ENCODE measurements at regions not wholly inside any gene's neighbourhood (a gene's known extent, or its start where the extent isn't known, plus 50 kb on each side); places are given as distances from the start of the nearest gene placed in this dataset.

DNA sequence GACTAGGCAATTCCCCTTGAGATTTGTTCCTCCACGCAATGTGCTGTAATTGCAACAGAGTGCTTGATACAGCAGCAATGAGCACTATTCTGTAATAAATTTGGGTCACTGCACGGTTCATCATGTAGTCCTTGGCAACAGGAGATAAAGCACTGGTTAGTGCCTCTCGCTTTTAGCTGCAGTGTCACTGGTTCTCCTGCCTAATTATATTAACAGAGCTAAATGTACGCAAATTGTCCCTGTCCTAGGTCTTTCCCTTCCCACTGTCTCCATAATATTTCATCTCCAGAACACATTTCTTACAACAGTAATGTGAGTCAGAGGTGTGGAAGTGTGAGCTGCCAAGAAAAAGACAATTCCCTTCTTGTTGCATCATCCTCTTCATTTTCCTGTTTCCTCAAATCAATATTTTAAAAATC is 553.1 kb downstream of the ZNF608 start:
- Histone ChIP-seq H3K9ac (no peak overlapping the region), H4K20me1 (ENCODE audit: insufficient read depth) (no peaks in the 10 kb centered on the region), H3K4me1 (ENCODE audit: low read depth, poor library complexity, severe bottlenecking) (no peaks in the 10 kb centered on the region), H3K27ac (no peak overlapping the region), H3K4me3 (IDR thresholded peaks at IDR 0.05; ENCODE audit: insufficient read depth, low read depth, low read length) (no peak overlapping the region), H3K4me2 (no peak overlapping the region), H2AFZ (ENCODE audit: low read depth) (no peak overlapping the region), H3K36me3 (ENCODE audit: insufficient read depth) (no peaks in the 10 kb centered on the region), H3K79me2 (ENCODE audit: insufficient read depth, low read depth) (no peaks in the 10 kb centered on the region), H3K27me3 (ENCODE audit: insufficient read depth, low read depth) (no peaks in the 10 kb centered on the region)
- TF ChIP-seq CTCF (conservative IDR thresholded peaks at IDR 0.05; ENCODE audit: low read depth, low read length): no peak

GRCh38 chr5:124192716-124193115 is 553.7 kb downstream of the ZNF608 start:
- no peak overlapping the region for H3K27ac ChIP-seq
- H3K4me2 ChIP-seq: no peak overlapping the region
- no peaks in the 10 kb centered on the region for H3K27me3 ChIP-seq (ENCODE audit: insufficient read depth, low read depth)
- no peak overlapping the region for H3K9ac ChIP-seq
- no peaks in the 10 kb centered on the region for H3K79me2 ChIP-seq (ENCODE audit: insufficient read depth, low read depth)
- no peak for TF ChIP-seq CTCF (conservative IDR thresholded peaks at IDR 0.05; ENCODE audit: low read depth, low read length)
- H3K4me3 ChIP-seq (IDR thresholded peaks at IDR 0.05; ENCODE audit: insufficient read depth, low read depth, low read length): no peak overlapping the region
- no peaks in the 10 kb centered on the region for H3K36me3 ChIP-seq (ENCODE audit: insufficient read depth)
- H2AFZ ChIP-seq (ENCODE audit: low read depth): no peak overlapping the region
- H4K20me1 ChIP-seq (ENCODE audit: insufficient read depth): no peaks in the 10 kb centered on the region
- H3K4me1 ChIP-seq (ENCODE audit: low read depth, poor library complexity, severe bottlenecking): no peaks in the 10 kb centered on the region

- Histone ChIP-seq H2AFZ (ENCODE audit: low read depth) (no peak overlapping the region), H3K79me2 (ENCODE audit: insufficient read depth, low read depth) (no peaks in the 10 kb centered on the region), H3K4me1 (ENCODE audit: low read depth, poor library complexity, severe bottlenecking) (no peaks in the 10 kb centered on the region), H3K9ac (no peak overlapping the region), H3K36me3 (ENCODE audit: insufficient read depth) (no peaks in the 10 kb centered on the region), H3K27me3 (ENCODE audit: insufficient read depth, low read depth) (no peaks in the 10 kb centered on the region), H3K27ac (no peak overlapping the region), H3K4me3 (IDR thresholded peaks at IDR 0.05; ENCODE audit: insufficient read depth, low read depth, low read length) (no peak overlapping the region), H3K4me2 (no peak overlapping the region), H4K20me1 (ENCODE audit: insufficient read depth) (no peaks in the 10 kb centered on the region)
- TF ChIP-seq CTCF (conservative IDR thresholded peaks at IDR 0.05; ENCODE audit: low read depth, low read length): no peak
These were observed 560.7 kb downstream of the ZNF608 start for GRCh38 chr5:124185716-124186115.

DNA sequence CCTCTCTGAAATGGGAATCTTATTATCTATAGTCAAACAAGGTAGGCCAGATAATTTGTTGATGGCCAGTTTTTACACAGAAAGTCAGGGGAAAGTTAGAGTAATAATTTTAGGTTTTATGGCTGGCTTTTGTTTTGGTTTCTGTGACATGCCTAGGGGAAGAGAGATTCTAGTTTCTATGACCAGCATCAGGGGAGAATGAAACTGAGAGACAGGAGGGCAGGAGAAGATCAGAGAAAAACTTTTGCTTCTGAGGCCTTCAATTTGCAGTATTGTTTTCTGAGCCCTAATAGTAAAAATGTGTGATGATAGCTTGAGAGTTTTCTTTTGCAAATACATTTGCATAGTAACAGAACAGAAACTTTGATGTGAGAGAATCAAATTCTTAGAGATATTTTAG is 564.3 kb downstream of the ZNF608 start:
- H3K9ac ChIP-seq: no peak overlapping the region
- no peak for TF ChIP-seq CTCF (conservative IDR thresholded peaks at IDR 0.05; ENCODE audit: low read depth, low read length)
- no peaks in the 10 kb centered on the region for H3K4me1 ChIP-seq (ENCODE audit: low read depth, poor library complexity, severe bottlenecking)
- H3K36me3 ChIP-seq (ENCODE audit: insufficient read depth): no peaks in the 10 kb centered on the region
- no peak overlapping the region for H3K27ac ChIP-seq
- no peaks in the 10 kb centered on the region for H3K27me3 ChIP-seq (ENCODE audit: insufficient read depth, low read depth)
- H4K20me1 ChIP-seq (ENCODE audit: insufficient read depth): no peaks in the 10 kb centered on the region
- no peak overlapping the region for H2AFZ ChIP-seq (ENCODE audit: low read depth)
- H3K4me2 ChIP-seq: no peak overlapping the region
- H3K79me2 ChIP-seq (ENCODE audit: insufficient read depth, low read depth): no peaks in the 10 kb centered on the region
- no peak overlapping the region for H3K4me3 ChIP-seq (IDR thresholded peaks at IDR 0.05; ENCODE audit: insufficient read depth, low read depth, low read length)
